Osteocyte (in vitro differentiated cells): ENCODE measurements at regions not wholly inside any gene's neighbourhood (a gene's known extent, or its start where the extent isn't known, plus 50 kb on each side); places are given as distances from the start of the nearest gene placed in this dataset.

Experiments
- DNase-seq: peaks from one replicate; pipeline ENCODE4 v3.0.0; 2021; ENCODE audit warnings: mixed read lengths; ENCODE audit not compliant: unreplicated experiment; ENCODE audit errors: extremely low spot score
- H3K27ac Mint-ChIP-seq: one replicate; pipeline ENCODE4 v1.8.0; 2021; ENCODE audit warnings: mild to moderate bottlenecking, mixed read lengths; ENCODE audit not compliant: unreplicated experiment
- H3K27me3 Mint-ChIP-seq: one replicate; pipeline ENCODE4 v1.8.0; 2021; ENCODE audit warnings: mixed read lengths; ENCODE audit not compliant: unreplicated experiment
- H3K36me3 Mint-ChIP-seq: one replicate; pipeline ENCODE4 v1.8.0; 2021; ENCODE audit warnings: mixed read lengths; ENCODE audit not compliant: unreplicated experiment
- H3K4me1 Mint-ChIP-seq: one replicate; pipeline ENCODE4 v1.8.0; 2021; ENCODE audit warnings: mixed read lengths; ENCODE audit not compliant: unreplicated experiment
- H3K4me3 Mint-ChIP-seq: one replicate; pipeline ENCODE4 v1.8.0; 2021; ENCODE audit warnings: mild to moderate bottlenecking, moderate library complexity, mixed read lengths; ENCODE audit not compliant: unreplicated experiment
- H3K9me3 Mint-ChIP-seq: one replicate; pipeline ENCODE4 v1.8.0; 2021; ENCODE audit warnings: mixed read lengths; ENCODE audit not compliant: unreplicated experiment
- TF ChIP-seq, protein P1 (sequence below): fragments of 200-600 bp; sonication (generic); IDR thresholded peaks from 2 replicates; pipeline ENCODE4 v1.5.0; 2021; ENCODE audit warnings: antibody characterized with exemption, mild to moderate bottlenecking, moderate library complexity

DNA sequence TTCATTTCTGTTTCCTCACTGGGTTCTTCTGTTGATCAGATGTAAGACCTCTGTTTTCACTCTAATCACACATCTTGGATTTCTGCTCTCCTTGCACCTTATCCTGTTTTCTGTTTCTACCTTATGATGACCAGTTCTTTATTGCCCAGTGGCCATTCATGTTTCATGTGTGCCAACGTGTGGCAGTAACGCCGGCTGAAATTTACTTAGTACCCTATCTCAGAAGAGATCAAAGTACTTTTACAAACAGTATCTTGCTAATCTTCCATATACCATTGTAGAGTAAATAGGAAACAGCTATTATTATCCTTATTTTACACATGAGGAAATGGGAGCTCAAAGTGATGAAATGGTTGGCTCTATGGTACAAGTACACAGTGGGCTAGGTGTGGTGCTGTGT lies 74.0 kb downstream of the GATA3 start:
- Mint-ChIP-seq H3K36me3 (no peaks in the 10 kb centered on the region), H3K4me1 (no peaks in the 10 kb centered on the region), H3K9me3 (no peaks in the 10 kb centered on the region), H3K27me3 (no peaks in the 10 kb centered on the region), H3K4me3 (no peak overlapping the region), H3K27ac (no peak overlapping the region)
- TF ChIP-seq, protein P1, sequence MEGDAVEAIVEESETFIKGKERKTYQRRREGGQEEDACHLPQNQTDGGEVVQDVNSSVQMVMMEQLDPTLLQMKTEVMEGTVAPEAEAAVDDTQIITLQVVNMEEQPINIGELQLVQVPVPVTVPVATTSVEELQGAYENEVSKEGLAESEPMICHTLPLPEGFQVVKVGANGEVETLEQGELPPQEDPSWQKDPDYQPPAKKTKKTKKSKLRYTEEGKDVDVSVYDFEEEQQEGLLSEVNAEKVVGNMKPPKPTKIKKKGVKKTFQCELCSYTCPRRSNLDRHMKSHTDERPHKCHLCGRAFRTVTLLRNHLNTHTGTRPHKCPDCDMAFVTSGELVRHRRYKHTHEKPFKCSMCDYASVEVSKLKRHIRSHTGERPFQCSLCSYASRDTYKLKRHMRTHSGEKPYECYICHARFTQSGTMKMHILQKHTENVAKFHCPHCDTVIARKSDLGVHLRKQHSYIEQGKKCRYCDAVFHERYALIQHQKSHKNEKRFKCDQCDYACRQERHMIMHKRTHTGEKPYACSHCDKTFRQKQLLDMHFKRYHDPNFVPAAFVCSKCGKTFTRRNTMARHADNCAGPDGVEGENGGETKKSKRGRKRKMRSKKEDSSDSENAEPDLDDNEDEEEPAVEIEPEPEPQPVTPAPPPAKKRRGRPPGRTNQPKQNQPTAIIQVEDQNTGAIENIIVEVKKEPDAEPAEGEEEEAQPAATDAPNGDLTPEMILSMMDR, result no peak
- no peak for DNase-seq

DNA sequence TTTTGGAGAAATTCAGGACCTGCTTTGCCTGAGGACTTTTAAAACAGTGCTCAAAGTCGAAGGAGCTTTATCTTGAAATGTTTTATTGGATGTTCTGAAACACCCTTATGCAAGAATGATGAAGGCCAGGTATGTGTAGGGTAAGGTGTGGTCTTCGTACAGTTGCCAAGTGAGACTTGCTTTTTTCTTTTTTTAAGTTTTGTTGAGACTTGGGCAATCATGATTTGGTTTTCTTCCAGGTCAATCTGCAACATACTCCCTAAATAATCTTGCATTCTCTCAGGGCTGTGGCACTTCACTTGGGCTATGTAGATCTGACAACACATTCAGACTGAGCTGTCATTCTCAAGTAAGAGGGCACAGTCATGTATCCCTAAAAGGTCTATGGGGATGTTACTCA lies 75.0 kb downstream of the GATA3 start:
- H3K9me3 Mint-ChIP-seq, result no peaks in the 10 kb centered on the region
- no peaks in the 10 kb centered on the region for H3K27me3 Mint-ChIP-seq
- H3K4me3 Mint-ChIP-seq, result no peak overlapping the region
- no peaks in the 10 kb centered on the region for H3K36me3 Mint-ChIP-seq
- DNase-seq, result no peak
- TF ChIP-seq, protein P1, result no peak
- no peak overlapping the region for H3K27ac Mint-ChIP-seq
- H3K4me1 Mint-ChIP-seq, result no peaks in the 10 kb centered on the region

DNA sequence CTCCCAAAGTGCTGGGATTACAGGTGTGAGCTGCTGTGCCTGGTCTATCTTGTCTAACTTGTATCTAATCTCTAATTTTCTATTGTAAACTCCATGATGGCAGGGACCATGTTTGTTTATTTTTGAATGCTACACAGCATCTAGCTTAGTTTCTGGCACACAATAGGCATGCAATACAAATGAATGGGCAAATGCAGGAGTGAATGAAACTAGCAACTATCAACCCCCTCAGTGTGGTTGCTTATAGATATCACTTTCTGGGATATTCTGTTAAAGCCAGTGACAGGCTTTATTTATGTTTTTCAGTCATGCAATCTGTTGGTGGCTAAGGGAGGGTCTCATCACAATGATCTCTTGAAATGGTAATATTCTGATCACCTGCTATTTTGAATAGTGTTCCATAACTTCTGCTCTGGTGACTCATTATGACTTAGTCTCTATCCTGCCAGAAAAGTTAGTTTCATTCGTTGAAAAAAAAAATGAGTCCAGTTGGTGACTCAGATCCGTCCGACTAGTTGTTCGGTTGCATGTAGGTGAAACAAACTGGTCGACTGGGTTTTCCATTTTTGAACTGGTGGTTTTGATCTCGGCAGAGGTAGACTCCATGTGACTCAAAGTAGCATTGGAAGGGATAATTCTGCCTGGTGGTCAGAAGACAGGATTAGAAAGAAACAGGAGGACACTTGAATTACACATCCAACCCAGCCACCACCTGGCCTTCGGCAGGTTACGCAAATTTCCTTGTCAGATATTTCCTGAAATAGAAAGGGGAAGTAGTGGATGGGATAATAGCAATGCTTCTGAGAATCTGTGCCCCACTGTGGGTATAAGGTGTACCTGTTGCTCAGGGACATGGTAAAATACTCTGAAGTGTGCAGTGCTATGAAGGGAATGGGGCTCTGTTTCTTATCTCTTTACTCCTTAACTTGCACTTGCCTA lies 76.8 kb downstream of the GATA3 start:
- no peaks in the 10 kb centered on the region for H3K36me3 Mint-ChIP-seq
- TF ChIP-seq, protein P1, result no peak
- no peaks in the 10 kb centered on the region for H3K4me1 Mint-ChIP-seq

DNA sequence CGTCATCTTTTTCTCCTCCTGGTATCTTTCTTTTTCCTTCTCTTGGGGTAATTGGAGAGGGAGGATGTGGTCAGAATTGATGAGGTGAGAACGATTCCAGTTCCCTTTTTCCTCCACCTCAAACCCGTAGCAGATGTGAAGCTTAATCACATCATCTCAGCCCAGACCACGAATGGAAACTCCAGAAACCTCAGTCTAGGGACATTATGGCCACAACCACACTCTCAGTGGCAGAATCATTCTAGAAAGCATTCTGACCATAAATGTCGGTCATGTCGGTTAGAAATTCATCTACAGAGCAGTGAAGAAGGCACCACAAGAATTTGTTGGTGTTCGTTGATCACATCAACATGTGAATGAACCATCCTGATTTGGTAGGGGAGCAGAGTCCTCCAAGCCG lies 78.7 kb downstream of the GATA3 start:
- H3K4me3 Mint-ChIP-seq, result no peak overlapping the region
- H3K36me3 Mint-ChIP-seq, result no peaks in the 10 kb centered on the region
- no peaks in the 10 kb centered on the region for H3K27me3 Mint-ChIP-seq
- no peaks in the 10 kb centered on the region for H3K4me1 Mint-ChIP-seq
- DNase-seq, result no peak
- TF ChIP-seq, protein P1, result no peak
- H3K9me3 Mint-ChIP-seq, result peaks cover 4% of the 10 kb centered on the region
- no peak overlapping the region for H3K27ac Mint-ChIP-seq

More for the DNA sequence above, 76.8 kb downstream of the GATA3 start:
- H3K9me3 Mint-ChIP-seq, result peaks cover under 1% of the 10 kb centered on the region
- H3K27ac Mint-ChIP-seq, result no peak overlapping the region
- no peak overlapping the region for H3K4me3 Mint-ChIP-seq
- no peak for DNase-seq
- no peaks in the 10 kb centered on the region for H3K27me3 Mint-ChIP-seq

DNA sequence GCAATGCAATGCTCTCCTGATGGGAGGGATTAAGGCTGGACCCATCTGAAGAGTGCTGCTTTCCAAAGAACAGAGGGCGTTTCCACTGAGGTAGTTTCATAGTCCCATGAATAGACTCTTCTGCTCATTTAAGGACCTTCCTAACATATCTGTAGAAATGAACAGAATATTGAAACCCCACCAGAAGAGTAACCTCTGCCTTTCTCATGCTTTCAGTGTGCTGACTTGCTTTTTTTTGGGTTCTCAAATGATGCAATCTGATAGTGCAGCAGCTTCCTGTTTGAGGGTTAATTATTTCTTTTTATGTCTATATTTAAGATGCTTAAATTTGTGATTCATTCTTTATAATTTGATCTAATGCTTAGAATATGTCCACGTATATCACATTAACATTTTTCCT lies 82.2 kb downstream of the GATA3 start:
- Mint-ChIP-seq H3K4me1 (no peaks in the 10 kb centered on the region), H3K27me3 (no peaks in the 10 kb centered on the region), H3K36me3 (no peaks in the 10 kb centered on the region), H3K27ac (no peak overlapping the region), H3K9me3 (peaks cover 4% of the 10 kb centered on the region), H3K4me3 (no peak overlapping the region)
- TF ChIP-seq, protein P1, result no peak
- no peak for DNase-seq
